CD14-positive monocyte (primary cell): ENCODE measurements at regions not wholly inside any gene's neighbourhood (a gene's known extent, or its start where the extent isn't known, plus 50 kb on each side); places are given as distances from the start of the nearest gene placed in this dataset.

ENCODE experiments used
- DNase-seq, 3 donors: peaks; one replicate each; pipeline ENCODE4 v3.0.0-alpha.2; 2011 to 2022
- H2AFZ ChIP-seq: 2 replicates; pipeline ENCODE4 v1.6.0; 2012; ENCODE audit warnings: mild to moderate bottlenecking, low read depth, low read length, inconsistent platforms; ENCODE audit not compliant: insufficient read depth, poor library complexity, severe bottlenecking
- H3K27ac ChIP-seq, 2 donors: 1 replicate in 1 of 2; 2 replicates in 1 of 2; pipeline ENCODE4 v1.5.1; 2012 to 2013; ENCODE audit warnings: low read length in 2 of 2, control low read depth in 1 of 2, inconsistent platforms in 1 of 2, low read depth in 1 of 2, mild to moderate bottlenecking in 1 of 2
- H3K27me3 ChIP-seq, 2 donors: one replicate each; pipeline versions ENCODE4 v1.6.0 to v1.6.1; 2011 to 2013; ENCODE audit warnings: low read length in 2 of 2; ENCODE audit not compliant: control insufficient read depth in 2 of 2, insufficient read depth in 2 of 2
- H3K36me3 ChIP-seq, 2 donors: replicated peaks in 1 of 2; 1 replicate in 1 of 2; 2 replicates in 1 of 2; pipeline versions ENCODE4 v1.5.1 to v1.6.1; 2012 to 2013; ENCODE audit warnings: low read length in 2 of 2, control low read depth in 1 of 2, inconsistent platforms in 1 of 2, mild to moderate bottlenecking in 1 of 2; ENCODE audit not compliant: insufficient read depth in 2 of 2, control insufficient read depth in 1 of 2
- H3K4me1 ChIP-seq, 2 donors: 1 replicate in 1 of 2; 2 replicates in 1 of 2; pipeline versions ENCODE4 v1.5.1 to v1.6.1; 2012 to 2013; ENCODE audit warnings: low read length in 2 of 2, control low read depth in 1 of 2, inconsistent platforms in 1 of 2, mild to moderate bottlenecking in 1 of 2, moderate library complexity in 1 of 2; ENCODE audit not compliant: insufficient read depth in 2 of 2, control insufficient read depth in 1 of 2
- H3K4me2 ChIP-seq: replicated peaks from 2 replicates; pipeline ENCODE3; 2012; ENCODE audit warnings: low read length, moderate library complexity, mild to moderate bottlenecking; ENCODE audit not compliant: poor library complexity, severe bottlenecking; ENCODE audit errors: extremely low read depth
- H3K4me3 ChIP-seq, 3 experiments: fragments of 200-600 bp in 1 of 3; sonication (generic) in 1 of 3; replicated peaks in 1 of 3; 1 replicate in 2 of 3; 2 replicates in 1 of 3; pipeline ENCODE4 v1.5.1; 2011 to 2013; ENCODE audit warnings: low read length in 3 of 3, mild to moderate bottlenecking in 3 of 3, control low read depth in 2 of 3, low read depth in 2 of 3, inconsistent platforms in 1 of 3, moderate library complexity in 1 of 3
- H3K79me2 ChIP-seq: 2 replicates; pipeline ENCODE4 v1.6.0; 2012; ENCODE audit warnings: mild to moderate bottlenecking, control low read depth, inconsistent platforms, low read length, moderate library complexity; ENCODE audit not compliant: insufficient read depth
- H3K9ac ChIP-seq: 2 replicates; pipeline ENCODE4 v1.6.0; 2017; ENCODE audit warnings: low read length, mild to moderate bottlenecking; ENCODE audit not compliant: insufficient read depth, poor library complexity, severe bottlenecking
- H3K9me3 ChIP-seq, 2 donors: replicated peaks in 1 of 2; 1 replicate in 1 of 2; 2 replicates in 1 of 2; pipeline versions ENCODE4 v1.5.1 to v1.6.1; 2012 to 2013; ENCODE audit warnings: low read length in 2 of 2, control low read depth in 1 of 2; ENCODE audit not compliant: control insufficient read depth in 1 of 2, insufficient read depth in 1 of 2
- H4K20me1 ChIP-seq: 2 replicates; pipeline ENCODE4 v1.6.0; 2012; ENCODE audit warnings: mild to moderate bottlenecking, low read length, control low read depth, moderate library complexity; ENCODE audit not compliant: insufficient read depth
- H3K27ac Mint-ChIP-seq, 7 donors: one replicate each; pipeline ENCODE4 v1.8.0; 2020; ENCODE audit warnings: mild to moderate bottlenecking in 7 of 7, mixed read lengths in 7 of 7, moderate library complexity in 6 of 7, inconsistent platforms in 2 of 7
- H3K27me3 Mint-ChIP-seq, 3 donors: one replicate each; pipeline ENCODE4 v1.8.0; 2021 to 2022; ENCODE audit warnings: low read depth in 3 of 3, mild to moderate bottlenecking in 3 of 3, mixed read lengths in 3 of 3, moderate library complexity in 3 of 3, inconsistent platforms in 1 of 3
- H3K36me3 Mint-ChIP-seq, 2 donors: one replicate each; pipeline ENCODE4 v1.8.0; 2020; ENCODE audit warnings: mixed read lengths in 2 of 2, inconsistent platforms in 1 of 2, mild to moderate bottlenecking in 1 of 2
- H3K4me1 Mint-ChIP-seq: one replicate; pipeline ENCODE4 v1.8.0; 2020; ENCODE audit warnings: mild to moderate bottlenecking, mixed read lengths
- H3K4me3 Mint-ChIP-seq, 2 donors: one replicate each; pipeline ENCODE4 v1.8.0; 2020; ENCODE audit warnings: mild to moderate bottlenecking in 2 of 2, mixed read lengths in 2 of 2, moderate library complexity in 1 of 2
- H3K9me3 Mint-ChIP-seq, 7 donors: one replicate each; pipeline ENCODE4 v1.8.0; 2020 to 2022; ENCODE audit warnings: mixed read lengths in 7 of 7, mild to moderate bottlenecking in 6 of 7, moderate library complexity in 6 of 7, inconsistent platforms in 2 of 7
- CTCF ChIP-seq: fragments of 200-600 bp; IDR thresholded peaks from one replicate; pipeline ENCODE4 v1.8.0; 2022; ENCODE audit warnings: antibody characterized with exemption, mild to moderate bottlenecking
- WGBS: methylation state at CpG from one replicate; pipeline ENCODE4 v1.1.5; 2013; ENCODE audit warnings: missing lambda C conversion rate; ENCODE audit not compliant: insufficient coverage; 5-methylcytosine and 5-hydroxymethylcytosine counted together
- intact Hi-C, 2 donors: fragments of 100-400 bp; cut with micrococcal nuclease; formaldehyde crosslinking; loops; one replicate each; pipeline versions ENCODE4 v1.15.0 to v1.15.1; 2023

DNA sequence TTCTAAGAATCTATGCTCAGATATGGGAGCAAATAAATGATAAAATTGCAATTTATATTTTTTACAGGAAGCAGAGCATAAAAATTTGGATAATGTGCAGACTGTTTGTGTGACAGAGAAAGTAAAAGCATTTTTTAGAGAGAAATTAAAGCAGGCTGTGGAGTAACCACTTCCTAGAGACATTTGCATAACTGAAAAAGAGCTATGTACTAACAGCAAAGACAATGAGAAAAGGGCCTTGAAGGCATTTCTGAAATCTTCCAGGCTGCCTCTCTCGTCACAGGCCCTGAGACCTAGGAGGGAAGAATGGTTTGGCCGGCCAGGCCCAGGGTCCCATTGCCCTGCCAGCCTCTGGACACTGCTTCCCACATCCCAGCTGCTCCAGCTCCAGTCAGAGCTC is 247.2 kb downstream of the ALX1 start:
- no peak for DNase-seq
- intact Hi-C loops = no loop called here

GRCh38 chr12:85529896-85530295 is 249.9 kb downstream of the ALX1 start:
- Histone ChIP-seq H3K79me2 (no peaks in the 10 kb centered on the region), H2AFZ (no peak overlapping the region), H4K20me1 (no peaks in the 10 kb centered on the region), H3K4me2 (no peak overlapping the region), H3K36me3 (no peaks in the 10 kb centered on the region), H3K9ac (no peak overlapping the region), H3K27ac (no peak overlapping the region), H3K27me3 (no peaks in the 10 kb centered on the region), H3K4me3 (no peak overlapping the region), H3K4me1 (no peaks in the 10 kb centered on the region), H3K9me3 (no peaks in the 10 kb centered on the region)
- WGBS = no CpG with 5 or more reads among the region's 1 CpG
- Mint-ChIP-seq H3K27ac (no peak overlapping the region), H3K4me3 (no peak overlapping the region), H3K36me3 (no peaks in the 10 kb centered on the region), H3K9me3 (peaks cover 0 to 7% (median 0%) of the 10 kb centered on the region in 7 donors), H3K4me1 (peaks cover 2% of the 10 kb centered on the region), H3K27me3 (no peaks in the 10 kb centered on the region)
- intact Hi-C loops = no loop called here
- no peak for TF ChIP-seq CTCF
- no peak for DNase-seq

More for the DNA sequence above, 247.2 kb downstream of the ALX1 start:
- H3K4me3 ChIP-seq = no peak overlapping the region
- Mint-ChIP-seq H3K27ac (no peak overlapping the region), H3K4me1 (peaks cover 2% of the 10 kb centered on the region), H3K27me3 (no peaks in the 10 kb centered on the region), H3K4me3 (no peak overlapping the region), H3K36me3 (no peaks in the 10 kb centered on the region), H3K9me3 (peaks cover 0 to 4% (median 0%) of the 10 kb centered on the region in 7 donors)
- H3K79me2 ChIP-seq = no peaks in the 10 kb centered on the region
- no peaks in the 10 kb centered on the region for H3K36me3 ChIP-seq
- WGBS = 38% methylated on average over 2 of the region's 2 CpGs
- H4K20me1 ChIP-seq = no peaks in the 10 kb centered on the region
- no peak overlapping the region for H3K27ac ChIP-seq
- no peaks in the 10 kb centered on the region for H3K4me1 ChIP-seq
- TF ChIP-seq CTCF = no peak
- no peaks in the 10 kb centered on the region for H3K27me3 ChIP-seq
- no peak overlapping the region for H3K4me2 ChIP-seq
- H3K9ac ChIP-seq = no peak overlapping the region
- H3K9me3 ChIP-seq = no peaks in the 10 kb centered on the region
- no peak overlapping the region for H2AFZ ChIP-seq
